ENCODE measurements at regions not wholly inside any gene's neighbourhood (a gene's known extent, or its start where the extent isn't known, plus 50 kb on each side); places are given as distances from the start of the nearest gene placed in this dataset.

DNA sequence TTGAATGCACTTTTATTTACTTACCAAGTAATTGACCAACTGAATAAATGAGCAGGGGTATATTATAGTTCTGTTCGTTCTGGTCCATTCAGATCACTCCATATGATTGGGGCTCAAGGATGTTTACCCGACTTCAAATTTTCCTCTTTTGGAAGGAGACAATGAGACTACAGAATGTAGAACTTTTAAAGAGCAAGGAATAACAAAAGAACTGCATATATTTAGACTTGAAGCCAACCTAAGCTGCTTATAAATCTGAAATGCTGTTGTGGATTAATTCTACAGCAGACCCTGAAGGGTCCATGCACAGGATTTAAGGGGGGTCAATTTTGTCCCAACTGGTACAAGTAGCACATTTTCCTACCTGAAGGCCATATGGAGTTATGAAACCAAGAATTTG, 610.8 kb downstream of the RAB28 start:
- H3K4me1 Mint-ChIP-seq: peaks cover 19% of the 10 kb centered on the region
- no peak overlapping the region for H3K4me3 Mint-ChIP-seq
- peaks cover 9% of the 10 kb centered on the region for H3K36me3 Mint-ChIP-seq (ENCODE audit: low read depth)
- no peaks in the 10 kb centered on the region for H3K27me3 Mint-ChIP-seq (ENCODE audit: low read depth)
- DNase-seq (ENCODE audit: low read depth, low spot score): no peak
- no peak for TF ChIP-seq CTCF (conservative IDR thresholded peaks at IDR 0.05)
- peaks cover 9% of the 10 kb centered on the region for H3K9me3 Mint-ChIP-seq
- H3K27ac Mint-ChIP-seq (ENCODE audit: unreplicated experiment): no peak overlapping the region

GRCh38 chr4:12861422-12861821, 622.7 kb downstream of the RAB28 start:
- no peaks in the 10 kb centered on the region for H3K9me3 Mint-ChIP-seq

GRCh38 chr4:12852338-12853307, 631.5 kb downstream of the RAB28 start:
- H3K27ac Mint-ChIP-seq (ENCODE audit: unreplicated experiment): no peak overlapping the region
- no peaks in the 10 kb centered on the region for H3K9me3 Mint-ChIP-seq
- no peak for DNase-seq (ENCODE audit: low read depth, low spot score)

More at GRCh38 chr4:12861422-12861821, 622.7 kb downstream of the RAB28 start:
- no peaks in the 10 kb centered on the region for H3K27me3 Mint-ChIP-seq (ENCODE audit: low read depth)
- H3K27ac Mint-ChIP-seq (ENCODE audit: unreplicated experiment): no peak overlapping the region
- no peaks in the 10 kb centered on the region for H3K36me3 Mint-ChIP-seq (ENCODE audit: low read depth)
- DNase-seq (ENCODE audit: low read depth, low spot score): no peak
- no peak overlapping the region for H3K4me3 Mint-ChIP-seq
- no peak for TF ChIP-seq CTCF (conservative IDR thresholded peaks at IDR 0.05)
- H3K4me1 Mint-ChIP-seq: no peaks in the 10 kb centered on the region

GRCh38 chr4:12846368-12846767, 637.8 kb downstream of the RAB28 start:
- no peaks in the 10 kb centered on the region for H3K9me3 Mint-ChIP-seq
- H3K4me3 Mint-ChIP-seq: no peak overlapping the region
- no peak for TF ChIP-seq CTCF (conservative IDR thresholded peaks at IDR 0.05)
- no peaks in the 10 kb centered on the region for H3K36me3 Mint-ChIP-seq (ENCODE audit: low read depth)
- H3K4me1 Mint-ChIP-seq: no peaks in the 10 kb centered on the region
- no peak overlapping the region for H3K27ac Mint-ChIP-seq (ENCODE audit: unreplicated experiment)
- DNase-seq (ENCODE audit: low read depth, low spot score): no peak
- peaks cover 4% of the 10 kb centered on the region for H3K27me3 Mint-ChIP-seq (ENCODE audit: low read depth)

More at GRCh38 chr4:12852338-12853307, 631.5 kb downstream of the RAB28 start:
- Mint-ChIP-seq H3K4me3 (no peak overlapping the region), H3K4me1 (peaks cover 8% of the 10 kb centered on the region), H3K27me3 (ENCODE audit: low read depth) (peaks cover 4% of the 10 kb centered on the region), H3K36me3 (ENCODE audit: low read depth) (no peaks in the 10 kb centered on the region)
- peak; percentile 83 for TF ChIP-seq CTCF (conservative IDR thresholded peaks at IDR 0.05)

DNA sequence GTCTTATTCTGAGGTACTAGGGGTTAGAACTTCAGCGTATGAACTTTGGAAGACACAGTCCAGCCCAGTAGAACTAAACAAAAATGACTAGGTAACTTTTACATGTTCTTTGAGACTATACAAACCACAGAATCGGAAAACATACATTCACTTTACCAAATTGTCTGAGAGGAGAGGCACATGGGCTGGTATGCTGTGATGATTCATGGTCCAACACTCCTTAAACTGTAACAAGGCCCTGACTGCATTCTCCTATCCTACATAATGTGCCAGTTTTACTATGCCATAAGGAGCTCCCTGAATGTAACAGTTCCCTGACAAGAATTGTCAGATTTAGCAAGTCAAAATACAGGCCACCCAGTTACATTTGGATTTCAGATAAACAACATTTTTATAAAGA, 640.0 kb downstream of the RAB28 start:
- H3K4me1 Mint-ChIP-seq: no peaks in the 10 kb centered on the region

More for the DNA sequence above, 640.0 kb downstream of the RAB28 start:
- DNase-seq (ENCODE audit: low read depth, low spot score): no peak
- H3K27me3 Mint-ChIP-seq (ENCODE audit: low read depth): peaks cover 2% of the 10 kb centered on the region
- no peaks in the 10 kb centered on the region for H3K36me3 Mint-ChIP-seq (ENCODE audit: low read depth)
- H3K27ac Mint-ChIP-seq (ENCODE audit: unreplicated experiment): no peak overlapping the region
- no peak overlapping the region for H3K4me3 Mint-ChIP-seq
- no peaks in the 10 kb centered on the region for H3K9me3 Mint-ChIP-seq
- no peak for TF ChIP-seq CTCF (conservative IDR thresholded peaks at IDR 0.05)

Data from neural crest cell (in vitro differentiated cells).